WTC11 (cell line): ENCODE measurements at regions not wholly inside any gene's neighbourhood (a gene's known extent, or its start where the extent isn't known, plus 50 kb on each side); places are given as distances from the start of the nearest gene placed in this dataset.

Experiments used
- CBFB ChIP-seq: sonication (generic); formaldehyde crosslinking; IDR thresholded peaks from 2 replicates; pipeline ENCODE4 v1.8.1; 2022; ENCODE audit warnings: mild to moderate bottlenecking, low read depth, missing genetic modification reagents
- CTCF ChIP-seq: fragments of 200-600 bp; IDR thresholded peaks from 2 replicates; pipeline ENCODE4 v1.8.0; 2022; ENCODE audit warnings: antibody characterized with exemption
- E2F4 ChIP-seq: sonication (generic); formaldehyde crosslinking; IDR thresholded peaks from 2 replicates; pipeline ENCODE4 v1.8.1; 2022; ENCODE audit warnings: low read depth, mild to moderate bottlenecking, moderate library complexity, missing genetic modification reagents, borderline replicate concordance
- E2F5 ChIP-seq: sonication (generic); formaldehyde crosslinking; IDR thresholded peaks from 2 replicates; pipeline ENCODE4 v1.8.1; 2022; ENCODE audit warnings: mild to moderate bottlenecking, moderate library complexity, missing genetic modification reagents
- ESRRA ChIP-seq: sonication (generic); formaldehyde crosslinking; IDR thresholded peaks from 2 replicates; pipeline ENCODE4 v1.8.1; 2022; ENCODE audit warnings: mild to moderate bottlenecking, missing genetic modification reagents, borderline replicate concordance
- HMGXB4 ChIP-seq: sonication (generic); formaldehyde crosslinking; IDR thresholded peaks from 2 replicates; pipeline ENCODE4 v1.8.1; 2023; ENCODE audit warnings: mild to moderate bottlenecking, moderate library complexity, missing genetic modification reagents
- MAX ChIP-seq: sonication (generic); formaldehyde crosslinking; IDR thresholded peaks from 2 replicates; pipeline ENCODE4 v1.8.0; 2022; ENCODE audit warnings: mild to moderate bottlenecking, missing genetic modification reagents
- MXD4 ChIP-seq: fragments of 250-450 bp; sonication (Bioruptor Pico); IDR thresholded peaks from 2 replicates; pipeline ENCODE4 v1.8.0; 2021; ENCODE audit warnings: mild to moderate bottlenecking, moderate library complexity, borderline replicate concordance
- NR2C2 ChIP-seq: sonication (generic); formaldehyde crosslinking; IDR thresholded peaks from 2 replicates; pipeline ENCODE4 v1.8.0; 2022; ENCODE audit warnings: mild to moderate bottlenecking, missing genetic modification reagents
- SMAD3 ChIP-seq: sonication (generic); formaldehyde crosslinking; IDR thresholded peaks from 2 replicates; pipeline ENCODE4 v1.8.0; 2022; ENCODE audit warnings: missing genetic modification reagents, mild to moderate bottlenecking, borderline replicate concordance
- USF1 ChIP-seq: sonication (generic); formaldehyde crosslinking; IDR thresholded peaks from 2 replicates; pipeline ENCODE4 v1.8.0; 2022; ENCODE audit warnings: mild to moderate bottlenecking, missing genetic modification reagents
- ZNF232 ChIP-seq: sonication (generic); formaldehyde crosslinking; IDR thresholded peaks from 2 replicates; pipeline ENCODE4 v1.8.0; 2022; ENCODE audit warnings: mild to moderate bottlenecking, missing genetic modification reagents
- ZNF423 ChIP-seq: fragments of 250-450 bp; sonication (Bioruptor Pico); IDR thresholded peaks from 2 replicates; pipeline ENCODE4 v2.1.2; 2022; ENCODE audit warnings: mild to moderate bottlenecking, moderate library complexity

- TF ChIP-seq ZNF232 (CRISPR knock-in tag) (no peak), CTCF (no peak), MAX (CRISPR knock-in tag) (no peak), E2F4 (CRISPR knock-in tag) (no peak), NR2C2 (no peak), ZNF423 (CRISPR knock-in tag) (no peak), USF1 (CRISPR knock-in tag) (no peak), ESRRA (CRISPR knock-in tag) (no peak), MXD4 (CRISPR knock-in tag) (no peak), HMGXB4 (no peak), E2F5 (CRISPR knock-in tag) (no peak), CBFB (no peak), SMAD3 (no peak)
These were observed 386.2 kb downstream of the TMEM114 start for GRCh38 chr16:8204096-8204495.
